ENCODE measurements at regions not wholly inside any gene's neighbourhood (a gene's known extent, or its start where the extent isn't known, plus 50 kb on each side); places are given as distances from the start of the nearest gene placed in this dataset.
"Not testable (repeated sequence)": the region's sequence is repeated elsewhere in the genome, so short reads cannot be mapped to it uniquely, and the experiment has no call there.

DNA sequence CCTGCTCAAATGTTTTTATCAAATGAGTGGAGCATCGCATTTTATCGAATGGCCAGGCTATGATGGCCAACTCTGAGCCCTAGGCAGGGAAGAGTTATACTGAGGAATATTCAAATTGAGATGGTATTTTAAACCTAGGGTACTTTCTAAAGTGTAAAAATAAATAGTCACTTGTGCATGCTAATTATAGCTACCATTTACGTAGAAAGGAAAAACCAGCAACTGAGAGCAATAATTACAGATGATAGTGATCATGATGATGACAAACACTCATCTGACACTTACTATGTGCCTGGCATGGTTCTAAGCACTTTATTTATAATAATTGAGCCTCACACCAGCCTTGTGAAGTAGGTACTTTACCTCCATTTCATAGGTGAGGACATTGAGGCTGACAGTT lies 455.7 kb downstream of the CD83 start:
- DNase-seq, result no peak

DNA sequence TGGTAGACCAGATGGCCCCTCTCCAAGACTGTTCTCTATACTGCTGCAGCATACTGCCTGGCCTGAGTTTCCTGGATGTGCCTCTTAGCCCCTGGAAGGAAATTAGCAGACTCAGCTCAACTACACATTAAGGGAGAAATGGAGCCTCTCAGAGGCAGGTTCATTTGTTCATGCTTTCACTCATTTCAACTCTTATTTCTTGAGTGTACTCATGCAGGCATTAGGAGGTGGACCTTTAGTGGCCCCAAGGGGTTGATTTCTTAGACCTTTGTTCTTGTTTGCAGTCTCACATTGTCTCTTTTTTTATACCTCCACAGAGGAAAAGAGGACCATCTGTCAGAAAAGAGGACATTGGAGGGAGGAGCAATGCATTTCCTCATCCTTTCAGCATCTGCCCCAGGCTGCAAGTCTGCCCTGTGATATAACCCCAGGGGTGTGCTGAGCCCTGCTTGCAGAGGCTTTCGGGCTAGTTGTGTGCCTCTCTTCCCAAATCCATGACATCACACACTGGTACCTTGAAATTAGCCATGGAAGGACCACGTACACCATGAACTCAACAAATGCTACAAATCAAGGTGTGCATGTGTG lies 456.2 kb downstream of the CD83 start:
- no peak for DNase-seq

DNA sequence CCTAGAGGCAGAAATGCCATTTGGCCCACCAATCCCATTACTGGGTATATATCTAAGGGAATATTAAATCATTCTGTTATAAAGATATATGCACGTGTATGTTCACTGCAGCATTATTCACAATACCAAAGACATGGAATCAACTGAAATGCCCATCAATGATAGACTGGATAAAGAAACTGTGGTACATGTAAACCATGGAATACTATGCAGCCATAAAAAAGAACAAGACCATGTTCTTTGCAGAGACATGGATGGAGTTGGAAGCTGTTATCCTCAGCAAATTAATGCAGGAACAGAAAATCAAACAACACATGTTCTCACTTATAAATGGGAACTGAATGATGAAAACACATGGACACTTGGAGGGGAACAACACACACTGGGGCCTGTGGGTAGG lies 458.4 kb downstream of the CD83 start:
- DNase-seq, result no peak

DNA sequence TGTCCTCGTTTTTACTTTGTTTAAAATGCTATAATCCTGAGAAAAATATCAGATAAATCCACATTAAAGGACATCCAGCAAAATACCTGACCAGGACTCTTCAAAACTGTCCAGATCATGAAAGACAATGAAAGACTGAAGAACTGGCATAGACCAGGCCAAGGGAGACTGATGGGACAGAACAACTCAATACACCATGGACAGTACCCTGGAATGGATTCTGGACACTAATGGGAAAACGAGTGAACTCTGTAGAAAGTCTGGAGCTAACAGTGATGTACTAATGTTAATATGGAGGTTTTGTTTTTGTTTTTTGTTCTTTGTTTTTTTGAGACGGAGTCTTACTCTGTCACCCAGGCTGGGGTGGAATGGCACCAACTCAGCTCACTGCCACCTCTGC lies 461.4 kb downstream of the CD83 start:
- no peak for DNase-seq

DNA sequence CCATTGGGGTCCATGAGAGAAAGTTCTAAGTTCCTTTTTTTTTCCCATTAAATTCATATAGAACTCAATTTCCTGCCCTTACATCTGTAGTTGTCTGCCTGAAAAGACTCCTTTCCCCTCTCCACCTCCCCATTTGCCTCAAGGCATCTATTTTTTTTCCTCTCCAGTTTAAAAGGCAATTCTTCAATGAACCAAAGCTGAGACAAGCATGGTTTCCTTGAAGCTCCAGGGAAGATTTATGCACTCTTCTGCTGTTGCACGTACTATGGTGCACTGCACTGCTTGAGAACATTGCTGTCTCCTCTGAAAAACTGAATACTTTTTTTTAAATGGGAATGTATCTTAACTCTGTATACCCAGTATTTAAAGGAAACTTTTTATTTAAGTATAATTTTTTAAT lies 465.2 kb downstream of the CD83 start:
- no peak for DNase-seq

DNA sequence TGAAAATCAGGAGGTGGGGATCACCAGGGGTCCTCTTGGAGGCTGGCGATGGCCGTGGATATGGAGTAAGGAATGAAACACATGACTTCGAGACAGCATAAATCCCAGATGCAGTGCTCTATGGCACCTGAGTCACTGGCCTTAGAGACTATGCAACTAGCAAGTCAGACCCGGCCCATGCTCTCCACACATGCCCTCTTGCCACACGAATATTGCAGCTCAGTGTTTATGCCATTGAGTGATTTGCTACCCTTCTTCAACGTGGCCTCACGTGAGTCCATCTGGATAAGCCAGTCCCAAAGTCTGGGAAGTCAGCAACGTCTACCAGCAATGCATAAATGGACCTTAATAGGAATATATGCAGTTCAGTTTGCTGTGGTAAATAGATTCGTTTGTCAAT lies 466.3 kb downstream of the CD83 start:
- DNase-seq, result no peak

DNA sequence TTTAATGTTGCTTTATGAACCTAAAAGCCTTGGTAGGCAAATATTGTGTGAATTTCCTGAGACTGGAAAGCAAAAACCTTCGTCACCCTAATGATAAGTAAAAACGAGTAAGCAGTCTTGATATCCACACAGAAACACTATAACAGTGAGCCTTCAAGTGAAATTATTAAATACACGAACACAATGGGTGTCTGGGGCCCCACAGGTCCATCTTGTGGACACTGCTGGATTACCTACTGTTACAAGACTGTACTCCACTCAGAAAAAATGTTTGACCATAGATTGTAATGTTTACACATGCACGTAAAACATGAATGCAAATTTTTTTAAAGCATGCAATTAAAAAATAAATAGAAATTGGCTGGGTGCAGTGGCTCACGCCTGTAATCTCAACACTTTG lies 466.9 kb downstream of the CD83 start:
- no peak for DNase-seq

DNA sequence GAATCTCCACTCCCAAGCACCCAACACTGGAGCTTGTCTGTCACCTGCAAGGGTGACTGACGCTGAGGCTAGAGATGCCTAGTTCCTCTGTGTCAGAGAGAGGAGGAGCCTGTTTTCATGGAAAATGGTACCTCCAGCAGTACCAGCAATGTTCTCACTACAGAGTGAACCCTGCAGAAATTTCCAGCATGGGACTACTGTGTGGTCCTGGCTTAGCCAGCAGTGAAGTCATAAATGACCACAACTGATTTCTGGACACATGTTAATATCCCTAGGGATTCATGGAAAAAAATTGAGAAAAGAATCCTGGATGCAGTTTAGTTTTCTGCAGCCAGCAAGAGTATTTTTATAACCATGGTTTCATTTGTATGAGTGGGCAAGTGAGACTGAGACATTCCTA lies 468.1 kb downstream of the CD83 start:
- DNase-seq, result no peak

DNA sequence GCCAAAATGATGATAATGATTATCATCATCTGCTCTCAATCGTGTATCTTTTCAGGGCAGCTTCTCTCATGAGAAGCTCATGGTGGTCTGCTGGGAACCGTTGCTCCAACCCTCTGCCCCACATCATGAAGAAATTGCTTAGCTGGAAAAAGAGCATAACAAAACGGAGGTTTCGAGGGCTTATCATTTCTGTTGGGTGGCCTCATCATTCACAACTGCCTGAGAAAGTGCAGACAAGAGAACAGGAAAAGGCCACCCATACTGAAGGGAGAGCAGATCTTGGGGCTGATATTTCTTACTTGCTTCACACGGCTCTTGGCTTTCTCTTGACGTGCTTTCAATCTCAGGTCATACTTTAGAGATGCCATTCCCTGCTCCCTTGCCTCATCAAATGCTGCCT lies 471.6 kb downstream of the CD83 start:
- DNase-seq, result no peak

DNA sequence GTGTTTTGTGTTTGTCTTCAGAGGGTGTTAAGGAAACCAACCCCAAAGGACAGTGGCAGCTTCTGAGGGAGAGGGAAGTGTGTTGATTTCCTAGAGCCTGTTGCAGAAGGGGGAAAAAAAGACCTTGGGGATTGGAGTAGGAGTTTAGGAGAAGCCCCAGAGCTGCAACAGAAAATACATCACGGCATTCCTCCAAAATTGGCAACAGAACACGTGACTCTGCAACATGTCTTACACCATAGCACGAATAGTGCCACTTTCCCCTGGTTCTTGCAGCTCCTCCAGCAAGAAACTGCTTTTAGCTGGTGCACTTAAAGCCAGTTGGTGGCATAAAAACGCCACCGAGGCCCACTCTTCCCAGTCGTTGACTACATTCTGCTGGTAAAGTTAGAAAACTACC lies 473.0 kb downstream of the CD83 start:
- DNase-seq, result no peak

DNA sequence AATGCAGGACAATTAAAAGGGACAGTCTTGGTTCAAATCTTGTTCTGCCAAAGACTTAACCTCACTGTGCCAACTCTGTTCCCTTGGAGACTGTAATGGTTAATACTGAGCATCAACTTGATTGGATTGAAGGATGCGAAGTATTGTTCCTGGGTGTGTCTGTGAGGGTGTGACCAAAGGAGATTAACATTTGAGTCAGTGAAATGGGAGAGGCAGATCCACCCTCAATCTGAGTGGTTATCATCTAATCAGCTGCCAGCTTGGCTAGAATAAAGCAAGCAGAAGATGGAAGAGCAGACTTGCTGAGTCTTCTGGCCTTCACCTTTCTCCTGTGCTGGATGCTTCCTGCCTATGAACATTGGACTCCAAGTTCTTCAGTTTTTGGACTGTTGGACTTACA lies 474.4 kb downstream of the CD83 start:
- no peak for DNase-seq

DNA sequence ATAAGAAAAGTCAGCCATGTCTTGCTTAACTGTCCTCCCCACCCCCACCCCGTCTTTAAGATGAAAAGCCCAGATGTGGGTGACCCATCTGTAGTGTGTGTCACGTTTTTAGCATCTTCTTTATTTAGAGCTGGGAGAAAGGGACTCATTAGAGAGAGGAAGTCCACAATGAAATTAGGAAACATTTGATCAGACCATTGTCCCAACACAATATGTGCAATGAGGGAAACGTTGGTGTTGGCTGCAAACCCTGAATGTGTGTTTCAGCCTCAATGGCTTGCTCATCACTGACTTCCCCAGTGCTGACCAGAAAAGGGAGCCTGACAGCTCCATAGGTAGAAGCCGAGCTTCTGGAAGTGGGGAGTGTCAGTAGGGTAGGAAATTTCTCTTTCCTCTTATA lies 475.7 kb downstream of the CD83 start:
- no peak for DNase-seq

DNA sequence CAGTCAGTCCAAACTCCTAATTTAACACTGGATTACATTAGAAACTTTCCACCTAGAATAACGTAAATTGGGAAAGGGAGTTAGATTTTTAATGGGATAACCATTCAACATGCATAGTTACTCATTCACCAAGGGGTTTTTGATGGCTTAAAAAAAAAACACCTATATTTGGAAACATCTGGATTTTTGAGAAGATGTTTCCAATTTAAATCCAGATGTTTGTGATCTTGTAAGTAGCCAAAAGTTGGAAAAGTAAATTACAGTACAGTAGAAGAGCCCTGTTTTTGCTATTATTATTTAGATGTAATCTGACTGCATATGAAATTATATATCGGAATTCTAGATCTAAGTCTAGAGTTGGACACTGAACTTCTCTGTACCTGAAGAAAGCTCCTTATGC lies 478.2 kb downstream of the CD83 start:
- no peak for DNase-seq

DNA sequence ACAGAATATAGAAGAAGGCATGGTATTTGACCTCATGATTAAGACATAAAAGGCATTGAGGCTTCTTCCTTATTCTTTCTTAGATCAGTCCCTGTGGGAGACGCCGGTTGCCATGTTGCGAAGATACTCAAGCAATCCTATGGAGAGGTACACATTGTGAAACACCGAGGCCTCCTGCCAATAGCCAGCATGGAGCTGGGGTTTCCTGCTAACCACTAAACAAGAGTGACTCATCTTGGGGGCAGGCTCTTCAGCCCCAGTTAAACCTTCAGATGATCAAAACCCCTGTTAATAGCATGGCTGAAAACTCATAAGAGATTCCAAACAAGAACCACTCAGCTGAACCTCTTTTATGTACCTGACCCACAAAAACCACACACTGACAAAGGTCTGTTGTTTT lies 478.8 kb downstream of the CD83 start:
- DNase-seq, result no peak

DNA sequence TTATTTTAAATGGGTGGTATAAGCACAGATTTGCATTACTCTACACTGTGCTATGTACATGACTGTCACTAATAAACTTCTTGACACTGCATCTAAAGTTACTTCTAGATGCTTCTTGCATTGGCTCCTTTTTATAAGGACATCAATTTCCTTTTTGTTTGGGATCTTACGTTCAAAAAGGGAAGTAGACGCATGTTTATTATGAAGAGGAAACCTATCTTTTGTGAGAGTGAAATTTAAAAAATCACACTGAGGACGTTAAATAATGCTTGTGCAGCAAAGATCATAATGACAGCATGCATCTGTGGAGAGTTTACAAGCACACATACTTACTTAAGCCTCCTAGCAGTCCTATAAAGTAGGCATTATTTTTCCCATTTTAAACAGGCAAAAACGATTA lies 479.5 kb downstream of the CD83 start:
- DNase-seq, result no peak

DNA sequence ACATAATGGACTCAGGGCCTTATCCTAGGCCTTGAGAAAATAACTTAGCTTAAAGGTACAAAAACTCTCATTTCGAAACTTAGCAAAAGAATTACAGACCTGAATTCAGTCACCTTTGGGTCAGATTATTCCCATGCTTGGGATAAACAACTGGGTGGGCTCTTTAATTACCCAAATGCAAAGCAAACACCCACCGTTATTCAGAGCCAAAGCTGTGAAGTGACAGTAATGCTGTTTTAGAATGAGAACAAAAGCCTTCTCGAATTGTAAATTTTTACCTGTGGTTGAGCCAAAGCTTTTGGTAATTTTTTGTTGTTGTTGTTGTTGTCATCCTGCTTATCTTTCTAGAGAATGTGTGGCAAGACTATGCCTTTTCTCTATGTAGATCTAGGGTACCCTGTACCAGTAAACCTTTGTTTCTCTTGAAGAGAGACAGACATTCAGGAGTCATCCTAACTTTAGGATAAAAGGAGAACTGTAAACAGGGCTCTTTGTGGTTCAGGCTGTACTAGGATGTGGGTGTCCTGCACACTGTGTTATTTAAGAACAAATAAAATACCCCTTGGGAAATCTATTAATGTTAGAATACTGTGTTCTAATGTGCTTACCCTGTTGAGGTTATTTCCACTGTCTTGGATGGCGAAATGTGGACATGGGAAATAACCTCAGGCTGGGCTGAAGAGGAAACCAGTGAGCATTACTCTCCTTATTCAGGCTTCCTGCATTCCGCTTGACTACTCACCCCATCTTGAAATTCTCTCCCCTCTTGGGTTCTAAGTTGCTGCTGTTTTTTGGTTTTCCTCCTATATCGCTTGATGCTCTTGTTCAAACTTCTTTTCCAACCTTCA lies 480.7 kb downstream of the CD83 start:
- no peak for DNase-seq

DNA sequence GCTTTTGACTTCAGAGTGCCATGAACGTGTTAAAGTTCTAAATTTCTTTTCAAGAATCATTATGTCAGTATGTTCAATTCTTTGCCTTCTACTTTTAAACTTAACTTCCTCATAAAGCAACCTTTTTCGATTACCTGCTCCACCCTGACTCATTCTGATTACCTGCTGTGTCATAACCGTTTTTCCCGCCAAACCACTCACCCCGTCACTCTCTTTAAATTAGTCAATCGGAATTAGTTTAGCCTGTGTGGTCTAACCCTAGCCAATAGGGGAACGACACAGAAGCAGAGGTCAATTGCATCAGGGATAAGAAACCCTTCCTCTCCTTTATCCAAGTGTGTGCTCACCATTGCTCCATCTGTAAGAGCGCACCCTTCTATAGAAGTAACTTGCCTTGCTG lies 482.7 kb downstream of the CD83 start:
- DNase-seq, result not testable (repeated sequence)

DNA sequence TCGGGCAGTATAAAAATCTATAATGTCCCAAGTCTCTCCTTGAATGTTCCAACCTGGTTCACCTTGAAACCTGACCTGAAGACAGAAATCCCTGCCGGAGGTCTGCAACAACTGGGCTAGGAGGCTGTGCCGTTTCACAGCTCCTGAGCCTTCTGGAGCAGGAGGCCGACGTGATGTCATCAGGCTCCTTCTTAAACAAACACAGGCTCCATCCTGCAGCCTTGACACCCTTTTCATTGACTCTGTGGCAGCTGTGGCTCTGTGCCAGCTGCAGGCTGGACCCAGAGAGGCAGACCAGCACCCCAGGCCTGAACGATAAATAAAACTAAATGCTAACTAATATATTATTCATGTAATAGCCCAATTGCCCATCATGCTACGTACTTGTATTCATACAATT lies 483.9 kb downstream of the CD83 start:
- no peak for DNase-seq

DNA sequence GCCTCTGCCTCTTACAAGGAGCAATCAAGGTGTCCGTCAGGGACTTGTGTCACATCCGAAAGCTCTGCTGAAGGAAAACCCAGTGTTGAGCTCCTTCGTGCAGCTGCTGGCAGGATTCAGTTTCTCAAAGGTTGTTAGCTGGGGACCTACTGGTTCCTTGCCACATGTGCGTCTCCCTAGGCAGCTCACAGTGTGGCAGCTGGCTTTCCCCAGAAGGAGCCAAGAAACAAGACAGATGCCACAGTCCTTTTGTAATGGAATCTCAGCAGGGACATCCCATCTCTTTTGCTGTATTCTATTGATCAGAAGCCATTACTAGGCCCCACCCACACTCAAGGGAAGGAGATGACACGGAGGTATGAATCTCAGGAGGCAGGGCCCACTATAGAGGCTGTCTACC lies 488.8 kb downstream of the CD83 start:
- no peak for DNase-seq

DNA sequence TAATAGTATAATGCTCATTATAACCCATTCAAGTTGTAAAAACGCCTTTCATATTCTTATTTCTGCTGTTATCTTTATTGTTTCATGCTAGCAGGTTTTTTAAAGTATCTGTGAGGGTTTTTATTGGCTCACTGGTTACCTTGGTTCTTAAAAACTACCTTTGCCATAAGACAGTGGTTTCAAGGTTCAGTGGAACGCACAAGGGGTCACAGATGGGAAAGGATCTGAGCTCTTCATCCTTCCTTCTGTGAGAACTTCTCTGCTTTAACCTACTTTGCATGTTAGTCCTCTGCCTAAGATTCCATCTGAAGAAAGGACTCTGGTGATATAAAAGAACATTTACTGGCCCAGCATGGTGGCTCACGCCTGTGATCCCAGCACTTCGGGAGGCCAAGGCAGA lies 492.6 kb downstream of the CD83 start:
- no peak for DNase-seq

DNA sequence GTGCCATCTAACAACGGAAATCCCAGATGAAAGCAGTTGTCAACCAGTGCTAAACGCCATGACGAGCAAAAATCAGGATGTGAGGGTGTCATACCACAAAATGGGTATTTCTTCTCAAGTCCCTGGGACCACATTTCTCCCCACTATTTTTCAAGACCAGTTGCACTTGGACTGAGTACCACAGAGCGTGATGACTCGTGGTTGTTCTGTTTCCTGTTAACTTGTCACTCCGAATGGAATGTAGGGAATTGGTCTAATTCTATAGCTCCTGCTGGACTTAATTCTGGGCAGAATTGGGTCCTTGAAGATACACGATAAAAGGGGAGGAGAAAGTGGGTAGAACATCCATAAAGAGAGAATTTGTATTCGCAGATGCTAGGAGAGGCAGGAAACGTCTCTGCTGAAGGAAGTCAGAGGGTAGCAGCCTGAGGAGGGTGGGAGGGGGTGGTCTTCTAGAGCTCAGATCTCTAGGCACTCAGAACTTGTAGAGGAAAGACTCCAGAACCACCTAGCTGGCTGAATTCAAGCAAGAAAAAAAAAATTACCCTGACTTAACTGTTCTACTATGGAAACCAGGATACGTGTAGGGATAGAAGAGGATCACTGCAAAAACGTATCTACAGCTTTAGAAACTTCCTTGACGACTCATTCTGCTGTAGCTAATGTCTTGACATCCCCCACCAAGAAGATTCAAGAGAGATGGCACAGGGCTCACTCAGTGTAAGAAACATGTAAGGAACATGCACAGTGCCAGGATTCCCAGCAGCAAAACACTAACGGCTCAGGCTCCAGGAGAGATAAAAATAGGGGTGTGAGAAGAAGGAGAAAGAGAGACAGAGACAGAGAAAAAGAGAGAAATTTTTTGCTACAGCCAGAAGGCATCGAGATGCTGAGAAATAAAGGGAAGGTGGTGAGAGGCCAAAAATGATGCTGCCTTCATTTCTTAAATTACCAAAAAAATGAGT lies 494.7 kb downstream of the CD83 start:
- no peak for DNase-seq

DNA sequence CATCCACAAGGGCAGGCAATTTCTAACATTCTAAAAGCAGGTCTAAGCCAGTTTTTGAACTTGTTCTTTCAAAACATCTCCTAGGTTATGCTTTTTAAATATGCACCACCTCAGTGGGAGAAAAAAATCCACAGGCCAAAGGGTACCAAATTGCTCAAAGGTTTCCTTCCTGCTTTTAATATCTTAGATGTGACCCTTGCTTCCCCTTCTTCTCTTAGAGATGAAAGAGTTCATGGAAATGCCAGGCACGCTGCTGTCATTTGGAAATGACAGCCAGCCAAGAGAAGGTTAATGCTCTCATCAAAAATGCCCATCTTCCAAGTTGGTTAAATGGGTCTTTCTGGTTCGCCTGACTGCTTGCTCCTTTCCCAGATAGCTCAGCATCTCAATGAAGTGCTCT lies 497.1 kb downstream of the CD83 start:
- DNase-seq, result no peak

DNA sequence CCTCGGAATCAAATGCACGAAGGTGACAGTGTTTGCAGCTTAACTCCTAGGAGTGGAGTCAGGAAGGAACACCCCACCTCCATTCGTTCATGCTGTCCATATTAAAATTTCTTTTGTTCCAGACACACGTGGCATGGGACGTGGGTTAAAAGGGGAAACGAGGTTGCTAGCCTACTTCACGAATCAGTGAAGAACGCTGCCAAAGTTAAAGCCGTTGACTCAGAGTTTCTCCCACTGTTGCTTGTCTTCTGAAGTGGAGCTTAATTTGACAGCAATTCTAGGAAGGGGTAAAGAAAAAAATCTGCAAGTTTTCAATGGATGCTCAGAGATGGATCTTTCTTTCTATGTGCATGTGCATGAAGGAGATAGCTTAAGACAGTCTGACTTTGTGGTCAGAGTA lies 499.1 kb downstream of the CD83 start:
- no peak for DNase-seq
